ENCODE measurements at regions not wholly inside any gene's neighbourhood (a gene's known extent, or its start where the extent isn't known, plus 50 kb on each side); places are given as distances from the start of the nearest gene placed in this dataset.

- no peak for DNase-seq
Observed at GRCh38 chr6:44561060-44561623, 173.6 kb downstream of the CDC5L start.

- DNase-seq: no peak
Observed at GRCh38 chr6:44561832-44562665, 174.5 kb downstream of the CDC5L start.

- DNase-seq: no peak
Observed at GRCh38 chr6:44563397-44563796, 175.9 kb downstream of the CDC5L start.

GRCh38 chr6:44564906-44565524, 177.5 kb downstream of the CDC5L start:
- no peak for DNase-seq

- no peak for DNase-seq
Observed at GRCh38 chr6:44567406-44567805, 179.9 kb downstream of the CDC5L start.

GRCh38 chr6:44569131-44569530, 181.6 kb downstream of the CDC5L start:
- DNase-seq: no peak

- no peak for DNase-seq
Observed at GRCh38 chr6:44569931-44570385, 182.5 kb downstream of the CDC5L start.

GRCh38 chr6:44571510-44571909, 184.0 kb downstream of the CDC5L start:
- no peak for DNase-seq

GRCh38 chr6:44572346-44572745, 184.8 kb downstream of the CDC5L start:
- no peak for DNase-seq

- no peak for DNase-seq
Observed at GRCh38 chr6:44575644-44576043, 188.1 kb downstream of the CDC5L start.

- DNase-seq: no peak
Observed at GRCh38 chr6:44576132-44576631, 188.7 kb downstream of the CDC5L start.

GRCh38 chr6:44580901-44581300, 193.4 kb downstream of the CDC5L start:
- no peak for DNase-seq

GRCh38 chr6:44582930-44583329, 195.4 kb downstream of the CDC5L start:
- DNase-seq: no peak

- no peak for DNase-seq
Observed at GRCh38 chr6:44590471-44590870, 203.0 kb downstream of the CDC5L start.

GRCh38 chr6:44593539-44593944, 206.0 kb downstream of the CDC5L start:
- peak; percentile 27 for DNase-seq

- no peak for DNase-seq
Observed at GRCh38 chr6:44594481-44594880, 207.0 kb downstream of the CDC5L start.

GRCh38 chr6:44598679-44599078, 211.2 kb downstream of the CDC5L start:
- DNase-seq: no peak

GRCh38 chr6:44599672-44600071, 212.2 kb downstream of the CDC5L start:
- no peak for DNase-seq

- DNase-seq: no peak
Observed at GRCh38 chr6:44603044-44603686, 215.7 kb downstream of the CDC5L start.

- DNase-seq: peak; percentile 6
Observed at GRCh38 chr6:44606504-44606903, 219.0 kb downstream of the CDC5L start.

GRCh38 chr6:44606976-44607375, 219.5 kb downstream of the CDC5L start:
- DNase-seq: no peak

- no peak for DNase-seq
Observed at GRCh38 chr6:44608175-44608574, 220.7 kb downstream of the CDC5L start.

- no peak for DNase-seq
Observed at GRCh38 chr6:44609051-44609612, 221.6 kb downstream of the CDC5L start.
